ENCODE measurements at regions not wholly inside any gene's neighbourhood (a gene's known extent, or its start where the extent isn't known, plus 50 kb on each side); places are given as distances from the start of the nearest gene placed in this dataset.

DNA sequence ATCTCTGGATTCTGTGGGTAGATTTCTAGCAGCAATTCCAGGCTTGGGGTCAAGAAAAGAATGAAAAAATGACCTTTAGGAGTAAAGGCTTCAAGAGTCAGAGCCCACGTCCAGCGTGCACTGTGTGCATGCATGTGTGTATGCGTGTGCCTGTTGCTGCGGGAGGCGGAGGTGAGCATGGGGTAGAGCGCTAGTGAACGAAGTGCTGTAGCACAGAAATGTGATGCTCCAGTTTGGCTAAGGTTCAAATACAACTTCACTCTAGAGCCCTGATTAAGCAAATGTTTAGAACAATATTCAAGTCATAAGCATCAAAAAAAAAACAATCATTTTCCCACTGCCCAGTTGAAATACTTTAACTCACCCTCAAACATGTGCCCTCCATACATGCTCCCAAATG, 403.9 kb downstream of the ZNF608 start:
- 68% methylated on average over 7 of the region's 7 CpGs for WGBS (ENCODE audit: insufficient coverage, low coverage, low lambda C conversion rate, missing lambda C conversion rate)
- no peaks in the 10 kb centered on the region for H3K36me3 ChIP-seq
- no peak overlapping the region for H3K4me3 ChIP-seq
- no peaks in the 10 kb centered on the region for H3K27me3 ChIP-seq
- H3K4me1 ChIP-seq, result no peaks in the 10 kb centered on the region
- H3K9me3 ChIP-seq, result no peaks in the 10 kb centered on the region
- H3K27ac ChIP-seq, result no peak overlapping the region
- intact Hi-C loops (cut with DNase I), result no loop called here
- DNase-seq (no peak), ATAC-seq (no peak)
- TF ChIP-seq, protein P1, sequence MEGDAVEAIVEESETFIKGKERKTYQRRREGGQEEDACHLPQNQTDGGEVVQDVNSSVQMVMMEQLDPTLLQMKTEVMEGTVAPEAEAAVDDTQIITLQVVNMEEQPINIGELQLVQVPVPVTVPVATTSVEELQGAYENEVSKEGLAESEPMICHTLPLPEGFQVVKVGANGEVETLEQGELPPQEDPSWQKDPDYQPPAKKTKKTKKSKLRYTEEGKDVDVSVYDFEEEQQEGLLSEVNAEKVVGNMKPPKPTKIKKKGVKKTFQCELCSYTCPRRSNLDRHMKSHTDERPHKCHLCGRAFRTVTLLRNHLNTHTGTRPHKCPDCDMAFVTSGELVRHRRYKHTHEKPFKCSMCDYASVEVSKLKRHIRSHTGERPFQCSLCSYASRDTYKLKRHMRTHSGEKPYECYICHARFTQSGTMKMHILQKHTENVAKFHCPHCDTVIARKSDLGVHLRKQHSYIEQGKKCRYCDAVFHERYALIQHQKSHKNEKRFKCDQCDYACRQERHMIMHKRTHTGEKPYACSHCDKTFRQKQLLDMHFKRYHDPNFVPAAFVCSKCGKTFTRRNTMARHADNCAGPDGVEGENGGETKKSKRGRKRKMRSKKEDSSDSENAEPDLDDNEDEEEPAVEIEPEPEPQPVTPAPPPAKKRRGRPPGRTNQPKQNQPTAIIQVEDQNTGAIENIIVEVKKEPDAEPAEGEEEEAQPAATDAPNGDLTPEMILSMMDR (IDR thresholded peaks at IDR 0.05), result no peak
- no peak for TF ChIP-seq POLR2A (IDR thresholded peaks at IDR 0.05)

DNA sequence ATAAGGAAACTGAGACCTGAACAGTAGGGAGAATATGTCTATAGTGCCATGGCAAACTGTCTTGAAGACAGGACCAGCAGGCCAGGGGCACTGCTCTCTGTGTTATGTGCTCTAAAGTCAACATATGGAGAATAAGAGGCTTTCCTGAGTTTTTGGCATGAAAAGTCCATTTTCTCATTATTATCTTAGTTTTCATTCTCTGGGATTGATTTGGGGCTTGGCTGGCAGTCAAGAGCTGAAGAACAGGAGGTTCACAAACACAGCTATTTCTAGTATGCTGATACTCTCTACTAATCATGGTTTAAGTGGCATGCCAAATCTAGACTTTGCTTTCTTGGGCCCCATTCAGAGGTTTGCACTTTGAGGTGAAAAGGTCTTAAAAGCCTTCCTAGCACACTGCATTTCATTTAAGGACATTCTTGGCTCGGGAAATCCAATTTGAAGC, 404.4 kb downstream of the ZNF608 start:
- Histone ChIP-seq H3K9me3 (no peaks in the 10 kb centered on the region), H3K27me3 (no peaks in the 10 kb centered on the region), H3K4me1 (no peaks in the 10 kb centered on the region), H3K36me3 (no peaks in the 10 kb centered on the region), H3K4me3 (no peak overlapping the region), H3K27ac (no peak overlapping the region)
- intact Hi-C loops (cut with DNase I), result no loop called here
- DNase-seq (no peak), ATAC-seq (peak in 1 of 4 donors; percentile 42)
- TF ChIP-seq POLR2A (IDR thresholded peaks at IDR 0.05), result no peak
- TF ChIP-seq, protein P1 (IDR thresholded peaks at IDR 0.05), result no peak
- 21% methylated on average over 1 of the region's 1 CpG for WGBS (ENCODE audit: insufficient coverage, low coverage, low lambda C conversion rate, missing lambda C conversion rate)

DNA sequence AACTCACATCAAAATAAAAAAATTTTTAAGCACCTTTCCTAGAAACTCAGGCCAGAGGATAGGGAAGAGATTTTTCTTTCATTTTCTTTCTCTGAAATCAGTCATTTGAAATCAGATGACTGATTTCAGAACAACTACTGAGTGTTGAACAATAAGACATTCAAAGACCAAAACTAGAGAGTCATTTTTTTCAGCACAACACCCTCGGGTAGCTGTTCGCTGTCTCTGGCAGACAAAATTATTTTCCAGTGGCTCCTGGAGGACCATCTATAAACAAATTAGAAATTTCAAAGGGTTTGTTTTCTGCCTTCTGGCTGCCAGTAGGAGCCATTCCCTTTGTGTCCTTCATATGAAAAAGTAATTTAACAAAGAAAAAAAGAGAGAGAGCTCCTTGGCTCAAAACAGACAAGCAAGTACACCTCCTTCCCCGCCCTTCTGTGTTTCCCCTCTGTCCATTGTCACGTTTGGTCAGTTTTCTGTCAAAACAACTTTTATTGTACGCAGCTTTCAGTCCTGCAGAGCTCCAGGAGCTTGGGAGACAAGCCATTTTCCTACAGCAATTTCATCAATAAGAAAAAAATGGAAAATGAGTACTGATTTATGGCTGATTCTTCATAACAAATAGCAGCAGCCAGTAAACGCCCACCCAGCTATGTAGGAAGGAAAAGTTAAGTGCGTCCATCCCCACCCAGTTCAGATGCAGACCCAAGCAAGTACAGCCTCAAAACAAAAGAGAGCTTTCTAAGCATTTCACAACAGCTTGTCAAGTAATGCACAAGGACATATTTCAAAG, 405.2 kb downstream of the ZNF608 start:
- no peaks in the 10 kb centered on the region for H3K27me3 ChIP-seq
- H3K27ac ChIP-seq, result no peak overlapping the region
- no peaks in the 10 kb centered on the region for H3K9me3 ChIP-seq
- H3K4me1 ChIP-seq, result no peaks in the 10 kb centered on the region
- ATAC-seq, result no peak
- intact Hi-C loops (cut with DNase I), result no loop called here
- H3K4me3 ChIP-seq, result no peak overlapping the region
- H3K36me3 ChIP-seq, result no peaks in the 10 kb centered on the region
- TF ChIP-seq POLR2A (IDR thresholded peaks at IDR 0.05), result no peak
- TF ChIP-seq, protein P1 (IDR thresholded peaks at IDR 0.05), result no peak
- no peak for DNase-seq
- 54% methylated on average over 7 of the region's 7 CpGs for WGBS (ENCODE audit: insufficient coverage, low coverage, low lambda C conversion rate, missing lambda C conversion rate)

DNA sequence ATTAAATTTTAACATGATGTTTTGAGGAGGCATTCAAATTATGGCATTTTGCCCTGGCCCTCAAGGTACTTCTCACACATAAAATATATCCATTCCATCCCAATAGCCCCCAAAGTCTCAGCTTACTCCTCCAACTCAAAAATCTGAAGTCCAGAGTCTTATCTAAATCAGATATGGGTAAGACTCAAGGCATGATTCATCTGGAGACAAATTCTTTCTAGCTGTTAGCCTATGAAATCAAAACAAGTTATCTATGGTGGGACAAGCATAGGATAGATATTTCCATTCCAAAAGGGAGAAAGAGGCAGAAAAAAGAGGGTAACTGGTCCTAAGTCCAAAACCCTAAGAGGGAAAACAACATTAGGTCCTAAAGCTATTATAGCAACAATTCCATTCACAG, 408.4 kb downstream of the ZNF608 start:
- intact Hi-C loops (cut with DNase I), result no loop called here
- H3K36me3 ChIP-seq, result no peaks in the 10 kb centered on the region
- H3K27ac ChIP-seq, result no peak overlapping the region
- H3K4me3 ChIP-seq, result no peak overlapping the region
- ATAC-seq, result no peak
- no peaks in the 10 kb centered on the region for H3K27me3 ChIP-seq
- TF ChIP-seq POLR2A (IDR thresholded peaks at IDR 0.05), result no peak
- TF ChIP-seq, protein P1 (IDR thresholded peaks at IDR 0.05), result no peak
- H3K9me3 ChIP-seq, result no peaks in the 10 kb centered on the region
- DNase-seq, result no peak
- no peaks in the 10 kb centered on the region for H3K4me1 ChIP-seq

Data from right lobe of liver (tissue), 6 donors.